ENCODE measurements at regions not wholly inside any gene's neighbourhood (a gene's known extent, or its start where the extent isn't known, plus 50 kb on each side); places are given as distances from the start of the nearest gene placed in this dataset.
"Not testable (repeated sequence)": the region's sequence is repeated elsewhere in the genome, so short reads cannot be mapped to it uniquely, and the experiment has no call there.

GRCh38 chr18:22067109-22067508, 102.3 kb upstream of the GATA6 start:
- H3K27me3 ChIP-seq (replicated peaks; ENCODE audit: control insufficient read depth, insufficient read depth, low read length): no peaks in the 10 kb centered on the region; the same call in 1 of the 2 replicates
- no peak for DNase-seq (ENCODE audit: extremely low read depth, insufficient read length)
- H3K4me3 ChIP-seq (replicated peaks; ENCODE audit: low read depth, low read length): no peak overlapping the region
- no peak for TF ChIP-seq CTCF (IDR thresholded peaks at IDR 0.05; ENCODE audit: insufficient read depth, low read length, poor library complexity, severe bottlenecking)
- no peaks in the 10 kb centered on the region for H3K36me3 ChIP-seq (ENCODE audit: control insufficient read depth, insufficient read depth, low read length)

DNA sequence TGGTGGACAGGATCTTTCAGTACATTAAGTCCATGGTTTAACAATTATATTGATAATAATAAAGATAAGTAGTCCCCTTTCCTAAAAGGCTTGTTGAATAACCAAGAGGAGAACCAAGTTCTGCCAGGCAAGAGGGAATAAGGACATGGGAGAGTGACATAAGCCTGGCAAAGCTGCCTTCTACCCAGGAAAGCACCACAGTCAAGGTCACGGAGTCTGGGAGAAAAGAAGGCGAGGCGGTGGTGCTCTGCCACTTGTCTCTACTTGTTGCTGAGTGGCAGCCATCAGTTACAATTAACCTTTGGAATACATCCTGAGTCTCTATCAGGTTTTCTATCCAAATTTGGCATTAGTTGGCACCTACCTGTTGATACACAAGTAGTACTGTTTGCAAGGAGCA, 101.7 kb upstream of the GATA6 start:
- H3K27me3 ChIP-seq (replicated peaks; ENCODE audit: control insufficient read depth, insufficient read depth, low read length): no peaks in the 10 kb centered on the region; the same call in 1 of the 2 replicates
- no peak overlapping the region for H3K4me3 ChIP-seq (replicated peaks; ENCODE audit: low read depth, low read length)
- no peaks in the 10 kb centered on the region for H3K36me3 ChIP-seq (ENCODE audit: control insufficient read depth, insufficient read depth, low read length)
- DNase-seq (ENCODE audit: extremely low read depth, insufficient read length): no peak
- no peak for TF ChIP-seq CTCF (IDR thresholded peaks at IDR 0.05; ENCODE audit: insufficient read depth, low read length, poor library complexity, severe bottlenecking)

DNA sequence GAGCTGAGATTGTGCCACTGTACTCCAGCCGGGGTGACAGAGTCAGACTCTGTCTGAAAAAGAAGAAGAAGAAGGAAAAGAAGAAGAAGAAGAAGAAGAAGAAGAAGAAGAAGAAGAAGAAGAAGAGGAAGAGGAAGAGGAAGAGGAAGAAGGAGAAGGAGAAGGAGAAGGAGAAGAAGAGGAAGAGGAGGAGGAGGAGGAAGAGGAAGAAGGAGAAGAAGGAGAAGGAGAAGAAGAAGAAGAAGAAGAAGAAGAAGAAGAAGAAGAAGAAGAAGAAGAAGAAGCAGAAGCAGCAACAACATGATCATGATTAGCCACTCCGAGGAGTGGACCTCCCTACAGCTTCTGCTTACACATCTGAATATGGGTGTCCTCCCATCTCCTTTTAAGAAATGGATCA, 100.6 kb upstream of the GATA6 start:
- not testable (repeated sequence) for H3K36me3 ChIP-seq (ENCODE audit: control insufficient read depth, insufficient read depth, low read length); H3K4me3 ChIP-seq (replicated peaks; ENCODE audit: low read depth, low read length); H3K27me3 ChIP-seq (replicated peaks; ENCODE audit: control insufficient read depth, insufficient read depth, low read length); DNase-seq (ENCODE audit: extremely low read depth, insufficient read length)

DNA sequence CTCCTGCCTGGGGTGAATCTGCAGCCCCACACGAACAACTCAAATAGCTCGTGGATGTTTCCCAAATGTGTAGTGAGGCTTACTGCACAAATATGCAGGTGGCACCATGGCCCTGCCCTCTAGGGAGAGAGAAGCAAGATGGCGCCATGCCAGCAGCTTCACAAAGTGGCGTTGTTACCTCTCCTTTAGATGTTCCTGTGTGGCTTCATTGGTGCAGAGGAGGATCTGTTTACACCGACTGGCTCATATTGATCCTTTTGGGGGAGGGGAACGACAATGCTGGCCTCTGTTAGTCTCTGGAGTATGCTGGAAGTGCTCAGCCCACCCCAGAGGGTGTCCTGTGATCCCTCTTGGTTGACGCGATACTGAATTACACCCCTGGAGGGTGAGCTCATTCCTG, 99.5 kb upstream of the GATA6 start:
- H3K27me3 ChIP-seq (replicated peaks; ENCODE audit: control insufficient read depth, insufficient read depth, low read length): no peaks in the 10 kb centered on the region

DNA sequence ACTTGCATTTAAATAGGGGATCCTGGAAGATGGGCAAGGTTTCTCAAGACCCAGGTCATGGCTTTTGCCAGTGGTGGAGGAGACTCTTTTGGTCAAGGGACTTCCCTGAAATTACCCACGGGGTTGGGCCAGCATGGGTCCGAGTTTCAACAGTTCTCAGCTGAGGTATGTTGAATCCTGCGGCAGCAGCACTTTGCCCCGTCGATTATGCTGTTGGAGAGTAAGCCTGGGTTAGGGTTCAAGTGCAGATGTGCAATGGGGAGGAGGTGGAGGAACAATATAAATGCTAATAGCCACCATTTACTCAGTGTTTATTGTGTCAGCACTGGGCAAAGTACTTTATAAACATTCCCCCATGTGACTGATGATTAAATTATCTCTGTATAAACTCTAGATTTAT, 96.0 kb upstream of the GATA6 start:
- DNase-seq (ENCODE audit: extremely low read depth, insufficient read length): no peak
- no peak for TF ChIP-seq CTCF (IDR thresholded peaks at IDR 0.05; ENCODE audit: insufficient read depth, low read length, poor library complexity, severe bottlenecking)
- H3K36me3 ChIP-seq (ENCODE audit: control insufficient read depth, insufficient read depth, low read length): no peaks in the 10 kb centered on the region
- H3K27me3 ChIP-seq (replicated peaks; ENCODE audit: control insufficient read depth, insufficient read depth, low read length): no peaks in the 10 kb centered on the region
- no peak overlapping the region for H3K4me3 ChIP-seq (replicated peaks; ENCODE audit: low read depth, low read length)

More for the DNA sequence above, 99.5 kb upstream of the GATA6 start:
- Histone ChIP-seq H3K36me3 (ENCODE audit: control insufficient read depth, insufficient read depth, low read length) (no peaks in the 10 kb centered on the region), H3K4me3 (replicated peaks; ENCODE audit: low read depth, low read length) (no peak overlapping the region)
- DNase-seq (ENCODE audit: extremely low read depth, insufficient read length): no peak
- no peak for TF ChIP-seq CTCF (IDR thresholded peaks at IDR 0.05; ENCODE audit: insufficient read depth, low read length, poor library complexity, severe bottlenecking)

- H3K4me3 ChIP-seq (replicated peaks; ENCODE audit: low read depth, low read length): no peak overlapping the region
- no peaks in the 10 kb centered on the region for H3K27me3 ChIP-seq (replicated peaks; ENCODE audit: control insufficient read depth, insufficient read depth, low read length)
- H3K36me3 ChIP-seq (ENCODE audit: control insufficient read depth, insufficient read depth, low read length): no peaks in the 10 kb centered on the region
- no peak for DNase-seq (ENCODE audit: extremely low read depth, insufficient read length)
- no peak for TF ChIP-seq CTCF (IDR thresholded peaks at IDR 0.05; ENCODE audit: insufficient read depth, low read length, poor library complexity, severe bottlenecking)
Measured at GRCh38 chr18:22074282-22075070, 94.9 kb upstream of the GATA6 start.

Measured in GM06990 (cell line).